WTC11 (cell line): ENCODE measurements at regions not wholly inside any gene's neighbourhood (a gene's known extent, or its start where the extent isn't known, plus 50 kb on each side); places are given as distances from the start of the nearest gene placed in this dataset.

Experiments used
- ATAC-seq: fragments of 200-7000 bp; cut with Tn5 transposase; 2 replicates; pipeline ENCODE4 v1.10.0; 2021; ENCODE audit warnings: mild to moderate bottlenecking, moderate library complexity
- CTCF ChIA-PET: fragments of 300-600 bp; sonication (Branson Sonifier 250); formaldehyde crosslinking; loops from one replicate; lab custom pipeline; 2021; ENCODE audit warnings: antibody characterized with exemption; lab: Charles Lee
- POLR2A ChIA-PET: fragments of 350-600 bp; sonication (Branson Sonifier 250); formaldehyde crosslinking; loops from one replicate; lab custom pipeline; 2021; ENCODE audit warnings: antibody characterized with exemption; lab: Charles Lee
- DNase-seq: peaks from one replicate; pipeline ENCODE4 v3.0.0; 2021; ENCODE audit warnings: low spot score
- H3K27ac Mint-ChIP-seq: 2 replicates; pipeline ENCODE4 v1.8.0; 2021; ENCODE audit warnings: mixed read lengths
- H3K27me3 Mint-ChIP-seq: 2 replicates; pipeline ENCODE4 v1.8.0; 2021; ENCODE audit warnings: low read depth, mild to moderate bottlenecking, moderate library complexity, mixed read lengths
- H3K36me3 Mint-ChIP-seq: 2 replicates; pipeline ENCODE4 v1.8.0; 2021; ENCODE audit warnings: mixed read lengths
- H3K4me1 Mint-ChIP-seq: 2 replicates; pipeline ENCODE4 v1.8.0; 2022; ENCODE audit warnings: mixed read lengths
- H3K4me3 Mint-ChIP-seq: 2 replicates; pipeline ENCODE4 v1.8.0; 2021; ENCODE audit warnings: mild to moderate bottlenecking, moderate library complexity, mixed read lengths
- H3K9me3 Mint-ChIP-seq: 2 replicates; pipeline ENCODE4 v1.8.0; 2021; ENCODE audit warnings: mixed read lengths
- ESRRA ChIP-seq: sonication (generic); formaldehyde crosslinking; IDR thresholded peaks from 2 replicates; pipeline ENCODE4 v1.8.1; 2022; ENCODE audit warnings: mild to moderate bottlenecking, missing genetic modification reagents, borderline replicate concordance
- FOXP4 ChIP-seq: sonication (generic); formaldehyde crosslinking; IDR thresholded peaks from 2 replicates; pipeline ENCODE4 v1.8.0; 2022; ENCODE audit warnings: mild to moderate bottlenecking, missing genetic modification reagents
- GABPB1 ChIP-seq: sonication (generic); formaldehyde crosslinking; IDR thresholded peaks from 2 replicates; pipeline ENCODE4 v1.8.1; 2023; ENCODE audit warnings: mild to moderate bottlenecking, missing genetic modification reagents
- IRF1 ChIP-seq: sonication (generic); formaldehyde crosslinking; IDR thresholded peaks from 2 replicates; pipeline ENCODE4 v1.8.0; 2023; ENCODE audit warnings: missing genetic modification reagents
- NFATC4 ChIP-seq: fragments of 250-450 bp; sonication (Bioruptor Pico); IDR thresholded peaks from 2 replicates; pipeline ENCODE4 v1.9.0; 2021; ENCODE audit warnings: mild to moderate bottlenecking
- NR3C1 ChIP-seq: sonication (generic); formaldehyde crosslinking; conservative IDR thresholded peaks from 2 replicates; pipeline ENCODE4 v1.8.1; 2023; ENCODE audit warnings: low read depth, mild to moderate bottlenecking, missing genetic modification reagents
- PREB ChIP-seq: sonication (generic); formaldehyde crosslinking; IDR thresholded peaks from 2 replicates; pipeline ENCODE4 v1.8.1; 2022; ENCODE audit warnings: mild to moderate bottlenecking, missing genetic modification reagents, moderate library complexity, borderline replicate concordance
- RORB ChIP-seq: fragments of 250-450 bp; sonication (Bioruptor Pico); IDR thresholded peaks from 2 replicates; pipeline ENCODE4 v1.9.0; 2021; ENCODE audit warnings: mild to moderate bottlenecking
- ZBTB43 ChIP-seq: sonication (generic); formaldehyde crosslinking; IDR thresholded peaks from 2 replicates; pipeline ENCODE4 v1.8.1; 2023; ENCODE audit warnings: mild to moderate bottlenecking, missing genetic modification reagents
- ZNF121 ChIP-seq: sonication (generic); formaldehyde crosslinking; IDR thresholded peaks from 2 replicates; pipeline ENCODE4 v1.8.0; 2023; ENCODE audit warnings: missing genetic modification reagents
- ZNF219 ChIP-seq: sonication (generic); formaldehyde crosslinking; IDR thresholded peaks from 2 replicates; pipeline ENCODE4 v1.8.0; 2023; ENCODE audit warnings: missing genetic modification reagents, mild to moderate bottlenecking, borderline replicate concordance
- ZNF232 ChIP-seq: sonication (generic); formaldehyde crosslinking; IDR thresholded peaks from 2 replicates; pipeline ENCODE4 v1.8.0; 2022; ENCODE audit warnings: mild to moderate bottlenecking, missing genetic modification reagents
- ZNF263 ChIP-seq: sonication (generic); formaldehyde crosslinking; IDR thresholded peaks from 2 replicates; pipeline ENCODE4 v1.8.1; 2022; ENCODE audit warnings: low read depth, mild to moderate bottlenecking, moderate library complexity, missing genetic modification reagents
- ZNF512 ChIP-seq: sonication (generic); formaldehyde crosslinking; IDR thresholded peaks from 2 replicates; pipeline ENCODE4 v1.8.1; 2022; ENCODE audit warnings: missing genetic modification reagents, borderline replicate concordance
- ZSCAN18 ChIP-seq: fragments of 250-450 bp; sonication (Bioruptor Pico); IDR thresholded peaks from 2 replicates; pipeline ENCODE4 v2.1.2; 2022; ENCODE audit warnings: mild to moderate bottlenecking, moderate library complexity

- H3K4me3 Mint-ChIP-seq: no peak overlapping the region
- no peaks in the 10 kb centered on the region for H3K36me3 Mint-ChIP-seq
- TF ChIP-seq FOXP4 (CRISPR knock-in tag): no peak
- TF ChIP-seq ZBTB43 (CRISPR knock-in tag): no peak
- no peak for TF ChIP-seq NFATC4 (CRISPR knock-in tag)
- no peak for TF ChIP-seq ZNF121 (CRISPR knock-in tag)
- no peak for TF ChIP-seq ZNF263 (CRISPR knock-in tag)
- TF ChIP-seq PREB: no peak
- TF ChIP-seq ESRRA (CRISPR knock-in tag): no peak
- TF ChIP-seq ZNF219 (CRISPR knock-in tag): no peak
- no peak for TF ChIP-seq RORB
- TF ChIP-seq ZNF512 (CRISPR knock-in tag): no peak
- ChIA-PET CTCF (no interaction called here), POLR2A (no interaction called here)
- H3K27me3 Mint-ChIP-seq: no peaks in the 10 kb centered on the region
- no peak for ATAC-seq
- H3K9me3 Mint-ChIP-seq: no peaks in the 10 kb centered on the region
- no peaks in the 10 kb centered on the region for H3K4me1 Mint-ChIP-seq
- no peak overlapping the region for H3K27ac Mint-ChIP-seq
- DNase-seq: no peak
Measured at GRCh38 chr5:133894143-133894542, 74.3 kb downstream of the C5orf15 start.

GRCh38 chr5:133892774-133893173 is 75.7 kb downstream of the C5orf15 start:
- CTCF ChIA-PET: interaction anchor here (1.2 kb wide), 1 partner anchor 472 kb away, joined by 3 read pairs; no protein-coding TSS in a partner anchor
- no peaks in the 10 kb centered on the region for H3K36me3 Mint-ChIP-seq
- POLR2A ChIA-PET: no interaction called here
- H3K4me1 Mint-ChIP-seq: no peaks in the 10 kb centered on the region
- H3K27ac Mint-ChIP-seq: no peak overlapping the region
- DNase-seq (no peak), ATAC-seq (no peak)
- no peaks in the 10 kb centered on the region for H3K9me3 Mint-ChIP-seq
- no peaks in the 10 kb centered on the region for H3K27me3 Mint-ChIP-seq
- no peak overlapping the region for H3K4me3 Mint-ChIP-seq
- TF ChIP-seq ZSCAN18 (CRISPR knock-in tag): no peak

- Mint-ChIP-seq H3K36me3 (no peaks in the 10 kb centered on the region), H3K27me3 (no peaks in the 10 kb centered on the region), H3K9me3 (no peaks in the 10 kb centered on the region), H3K27ac (no peak overlapping the region), H3K4me1 (no peaks in the 10 kb centered on the region), H3K4me3 (no peak overlapping the region)
- DNase-seq: no peak
- POLR2A ChIA-PET: no interaction called here
- no peak for ATAC-seq
- CTCF ChIA-PET: interaction anchor here (1.2 kb wide), 1 partner anchor 471 kb away, joined by 3 read pairs; no protein-coding TSS in a partner anchor
- TF ChIP-seq GABPB1 (CRISPR knock-in tag) (no peak), IRF1 (CRISPR knock-in tag) (no peak), ZNF232 (no peak), NR3C1 (CRISPR knock-in tag) (no peak)
Measured at GRCh38 chr5:133892306-133892705, 76.1 kb downstream of the C5orf15 start.
